Esophagus muscularis mucosa (tissue), 3 donors: ENCODE measurements at regions not wholly inside any gene's neighbourhood (a gene's known extent, or its start where the extent isn't known, plus 50 kb on each side); places are given as distances from the start of the nearest gene placed in this dataset.
"Not testable (repeated sequence)": the region's sequence is repeated elsewhere in the genome, so short reads cannot be mapped to it uniquely, and the experiment has no call there.

Source experiments
- POLR2A ChIP-seq: fragments of 450-650 bp; IDR thresholded peaks from one replicate; pipeline ENCODE4 v1.6.1; 2017; ENCODE audit warnings: antibody characterized with exemption, moderate library complexity, mild to moderate bottlenecking, low read depth
- POLR2AphosphoS5 ChIP-seq, 2 donors: sonication (generic); formaldehyde crosslinking; IDR thresholded peaks; one replicate each; pipeline ENCODE4 v1.6.1; 2017; ENCODE audit warnings: antibody characterized with exemption in 2 of 2
- TF ChIP-seq, protein P1 (sequence below), 3 experiments: fragments of 200-600 bp in 2 of 3; fragments of 450-650 bp in 1 of 3; sonication (generic) in 2 of 3; IDR thresholded peaks; one replicate each; pipeline ENCODE4 v1.5.1; 2017 to 2019; ENCODE audit warnings: antibody characterized with exemption in 3 of 3, mild to moderate bottlenecking in 2 of 3, moderate library complexity in 1 of 3

DNA sequence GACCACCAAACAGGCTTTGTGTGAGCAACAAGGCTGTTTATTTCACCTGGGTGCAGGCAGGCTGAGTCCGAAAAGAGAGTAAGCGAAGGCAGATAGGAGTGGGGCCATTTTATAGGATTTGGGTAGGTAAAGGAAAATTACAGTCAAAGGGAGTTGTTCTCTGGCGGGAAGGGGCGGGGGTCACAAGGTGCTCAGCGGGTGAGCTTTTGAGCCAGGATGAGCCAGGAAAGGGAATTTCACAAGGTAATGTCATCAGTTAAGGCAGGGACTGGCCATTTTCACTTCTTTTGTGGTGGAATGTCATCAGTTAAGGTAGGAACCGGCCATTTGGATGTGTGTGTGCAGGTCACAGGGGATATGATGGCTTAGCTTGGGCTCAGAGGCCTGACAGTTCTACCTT lies 378.0 kb upstream of the LRRTM4 start:
- TF ChIP-seq POLR2A; POLR2AphosphoS5 (IDR thresholded peaks at IDR 0.05): not testable (repeated sequence)
- TF ChIP-seq, protein P1, sequence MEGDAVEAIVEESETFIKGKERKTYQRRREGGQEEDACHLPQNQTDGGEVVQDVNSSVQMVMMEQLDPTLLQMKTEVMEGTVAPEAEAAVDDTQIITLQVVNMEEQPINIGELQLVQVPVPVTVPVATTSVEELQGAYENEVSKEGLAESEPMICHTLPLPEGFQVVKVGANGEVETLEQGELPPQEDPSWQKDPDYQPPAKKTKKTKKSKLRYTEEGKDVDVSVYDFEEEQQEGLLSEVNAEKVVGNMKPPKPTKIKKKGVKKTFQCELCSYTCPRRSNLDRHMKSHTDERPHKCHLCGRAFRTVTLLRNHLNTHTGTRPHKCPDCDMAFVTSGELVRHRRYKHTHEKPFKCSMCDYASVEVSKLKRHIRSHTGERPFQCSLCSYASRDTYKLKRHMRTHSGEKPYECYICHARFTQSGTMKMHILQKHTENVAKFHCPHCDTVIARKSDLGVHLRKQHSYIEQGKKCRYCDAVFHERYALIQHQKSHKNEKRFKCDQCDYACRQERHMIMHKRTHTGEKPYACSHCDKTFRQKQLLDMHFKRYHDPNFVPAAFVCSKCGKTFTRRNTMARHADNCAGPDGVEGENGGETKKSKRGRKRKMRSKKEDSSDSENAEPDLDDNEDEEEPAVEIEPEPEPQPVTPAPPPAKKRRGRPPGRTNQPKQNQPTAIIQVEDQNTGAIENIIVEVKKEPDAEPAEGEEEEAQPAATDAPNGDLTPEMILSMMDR (IDR thresholded peaks at IDR 0.05) = not testable (repeated sequence)
